ENCODE measurements at regions not wholly inside any gene's neighbourhood (a gene's known extent, or its start where the extent isn't known, plus 50 kb on each side); places are given as distances from the start of the nearest gene placed in this dataset.

- DNase-seq (ENCODE audit: low read depth in 2 of 2): no peak
These were observed 643.8 kb downstream of the SORCS1 start for GRCh38 chr10:106520698-106521097.

DNA sequence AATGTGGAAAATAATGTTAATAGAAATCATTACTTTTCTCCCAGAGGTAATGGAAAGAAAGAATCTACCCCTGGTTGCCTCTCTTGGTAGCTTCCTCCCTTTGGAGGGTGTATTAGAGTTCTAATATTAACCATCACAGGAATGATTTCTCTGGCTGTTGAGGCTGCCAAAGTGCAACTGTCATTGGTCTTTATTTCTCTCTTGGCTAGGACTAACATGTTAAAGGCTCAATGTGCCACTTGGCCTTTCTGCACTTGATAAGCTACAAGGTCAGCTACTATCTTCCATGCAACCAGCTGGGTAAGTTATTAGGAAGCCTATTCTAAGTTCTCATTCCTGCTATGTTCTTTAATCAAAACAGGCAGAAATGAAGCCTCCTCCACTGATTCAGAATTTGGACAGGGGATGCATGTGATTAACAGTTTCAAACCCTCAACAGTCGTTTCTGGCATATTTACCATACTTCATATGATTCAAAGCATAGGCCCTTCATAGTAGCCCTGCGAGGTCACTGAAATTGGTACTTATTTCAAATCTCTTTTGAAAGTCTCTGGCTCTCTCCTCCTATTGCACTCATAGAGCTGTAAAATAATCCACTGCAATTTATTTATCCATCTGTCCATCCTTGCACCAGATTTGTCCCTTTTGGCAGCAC lies 645.0 kb downstream of the SORCS1 start:
- peak in 1 of 2 experiments; percentile 28 for DNase-seq (ENCODE audit: low read depth in 2 of 2)

- no peak for DNase-seq (ENCODE audit: low read depth in 2 of 2)
These were observed 649.2 kb downstream of the SORCS1 start for GRCh38 chr10:106515206-106515790.

DNA sequence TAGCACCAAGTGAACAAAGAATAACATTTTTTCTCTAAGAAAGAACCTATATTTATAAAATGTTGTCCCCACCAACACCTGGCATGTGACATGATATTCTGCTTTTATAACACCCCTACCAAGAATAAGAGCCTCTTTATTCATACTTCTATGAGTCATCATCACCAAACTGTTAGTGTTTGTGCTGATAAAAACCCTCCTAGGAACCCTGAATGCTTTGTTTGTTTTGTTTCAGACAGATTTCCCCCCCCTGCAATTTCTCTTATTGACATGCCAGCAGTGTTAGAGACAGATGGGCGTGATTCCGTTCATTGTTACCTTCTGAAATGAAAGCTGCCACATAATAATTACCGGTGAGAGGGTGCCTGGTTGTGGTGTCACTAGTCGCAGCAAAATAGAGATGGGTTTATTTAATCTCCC lies 651.1 kb downstream of the SORCS1 start:
- DNase-seq (ENCODE audit: low read depth in 2 of 2): no peak

GRCh38 chr10:106511917-106512316 lies 652.6 kb downstream of the SORCS1 start:
- no peak for DNase-seq (ENCODE audit: low read depth in 2 of 2)

DNA sequence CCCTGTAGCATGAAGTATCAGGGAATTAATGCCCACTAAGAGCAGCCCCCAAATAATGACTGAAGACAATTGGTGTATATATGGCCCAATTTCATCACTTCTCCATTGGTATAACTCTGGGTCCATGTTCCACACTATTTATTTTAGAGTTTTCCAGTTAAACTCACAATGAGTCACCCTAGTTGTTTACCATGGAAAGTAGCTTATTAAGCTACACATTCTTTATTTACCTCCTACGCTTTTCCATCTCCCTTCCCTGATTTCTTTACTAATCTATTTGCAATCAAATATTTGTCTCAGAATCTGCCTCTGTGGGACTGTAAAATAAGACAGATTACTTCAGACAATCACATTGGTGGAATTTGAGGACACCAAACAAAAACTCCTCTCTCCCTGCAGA lies 655.6 kb downstream of the SORCS1 start:
- no peak for DNase-seq (ENCODE audit: low read depth in 2 of 2)

GRCh38 chr10:106506526-106507283 lies 657.8 kb downstream of the SORCS1 start:
- no peak for DNase-seq (ENCODE audit: low read depth in 2 of 2)

GRCh38 chr10:106504536-106504935 lies 660.0 kb downstream of the SORCS1 start:
- DNase-seq (ENCODE audit: low read depth in 2 of 2): peak; percentile 46 to 48

DNA sequence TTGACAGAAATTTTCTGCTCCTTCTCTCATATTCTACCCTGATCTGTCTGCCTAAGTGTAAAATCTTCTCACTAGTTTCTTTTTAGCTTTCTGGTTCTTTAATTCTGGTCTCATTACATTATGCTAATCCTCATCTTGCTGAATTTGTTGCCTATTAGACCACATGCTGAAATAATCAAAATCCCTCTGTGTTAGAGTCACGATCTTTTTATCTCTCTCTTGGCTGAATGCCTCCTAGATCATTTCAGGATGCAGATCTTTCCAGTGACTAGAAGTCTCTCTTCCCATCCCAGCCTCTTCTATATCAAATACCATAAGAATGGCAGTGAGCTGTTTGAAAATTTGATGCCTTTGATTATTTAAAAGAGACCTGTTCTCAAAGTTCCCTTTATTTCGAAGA lies 661.9 kb downstream of the SORCS1 start:
- DNase-seq (ENCODE audit: low read depth in 2 of 2): peak in 1 of 2 experiments; percentile 16

- no peak for DNase-seq (ENCODE audit: low read depth in 2 of 2)
These were observed 663.5 kb downstream of the SORCS1 start for GRCh38 chr10:106500925-106501525.

DNA sequence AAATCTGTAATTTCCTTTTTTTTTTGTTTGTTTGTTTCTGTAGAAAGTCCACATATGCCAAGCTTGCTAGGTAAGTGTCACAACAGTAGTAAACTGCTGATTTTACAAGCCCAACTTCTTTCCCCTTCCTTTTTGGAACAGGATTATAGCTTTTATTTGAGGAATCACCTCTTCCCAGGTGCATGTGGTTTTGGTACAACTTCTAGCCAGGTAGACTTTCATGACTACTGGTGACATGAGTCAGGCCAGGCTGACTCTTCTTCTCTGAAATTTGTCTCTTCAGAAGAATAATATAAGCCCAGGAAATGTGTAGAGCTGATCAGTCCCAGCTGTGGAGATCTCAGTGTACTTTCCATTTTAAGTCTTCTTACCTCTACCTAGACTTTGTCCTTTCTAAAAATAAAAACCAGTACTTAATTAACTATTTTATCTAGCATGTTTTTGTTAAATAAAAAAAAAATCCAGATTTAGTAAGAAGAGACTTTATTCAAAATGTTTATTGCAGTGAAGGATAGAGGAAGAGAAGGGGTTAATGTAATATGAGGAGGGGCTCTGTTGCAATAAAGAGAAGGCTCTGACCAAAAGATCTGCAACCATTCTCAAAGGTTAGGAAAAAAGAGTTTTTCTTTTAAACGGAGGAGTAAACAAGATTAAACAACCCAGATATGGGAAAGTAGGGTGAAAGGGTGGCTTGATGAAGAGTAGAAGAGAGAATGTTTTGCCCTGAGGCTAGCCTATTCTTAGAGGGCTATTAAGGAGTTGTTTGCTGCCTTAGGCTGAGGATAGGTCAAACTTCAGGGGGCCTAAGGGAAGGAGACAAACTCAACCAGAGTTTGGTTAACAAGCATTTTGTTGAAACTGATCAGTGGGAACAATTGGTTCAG lies 664.2 kb downstream of the SORCS1 start:
- DNase-seq (ENCODE audit: low read depth in 2 of 2): no peak

DNA sequence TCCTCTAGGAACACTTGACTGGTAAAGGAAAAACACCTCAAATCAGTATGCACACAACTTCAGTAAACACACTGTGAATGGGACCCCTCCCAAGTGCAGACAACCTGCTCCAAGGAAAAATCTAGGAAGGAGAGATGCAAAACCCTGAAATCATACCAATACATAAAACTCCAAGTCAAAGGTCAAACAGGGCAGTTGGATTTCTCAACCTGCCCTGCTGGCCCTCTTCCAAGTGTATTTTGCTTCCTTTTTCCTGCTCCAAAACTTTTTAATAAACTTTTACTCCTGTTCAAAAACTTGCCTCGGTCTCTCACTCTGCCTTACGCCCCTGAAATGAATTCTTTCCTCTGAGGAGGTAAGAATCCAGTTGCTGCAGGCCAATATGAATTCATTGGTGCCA lies 665.1 kb downstream of the SORCS1 start:
- no peak for DNase-seq (ENCODE audit: low read depth in 2 of 2)

DNA sequence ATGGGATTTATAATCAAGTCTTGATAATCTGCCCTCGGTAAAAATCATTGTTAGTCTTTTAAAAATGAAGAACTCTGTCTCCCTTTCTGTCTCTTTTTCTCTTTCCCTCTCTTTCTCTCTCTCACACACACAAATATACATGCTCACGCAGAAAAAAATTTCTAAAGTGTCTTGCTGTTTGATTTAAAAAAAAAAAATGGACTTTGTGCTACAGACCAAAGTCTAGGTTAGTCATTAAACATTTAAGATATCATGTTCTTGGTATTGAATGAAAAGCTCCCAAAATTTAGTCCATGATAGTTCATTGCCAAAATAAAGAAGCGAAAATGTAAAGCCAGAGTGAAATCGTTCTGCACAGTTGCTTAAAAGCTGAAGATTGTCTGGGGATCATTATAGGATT lies 665.8 kb downstream of the SORCS1 start:
- no peak for DNase-seq (ENCODE audit: low read depth in 2 of 2)

- DNase-seq (ENCODE audit: low read depth in 2 of 2): no peak
These were observed 668.6 kb downstream of the SORCS1 start for GRCh38 chr10:106495931-106496330.

- DNase-seq (ENCODE audit: low read depth in 2 of 2): no peak
These were observed 670.8 kb downstream of the SORCS1 start for GRCh38 chr10:106493751-106494150.

GRCh38 chr10:106493226-106493625 lies 671.3 kb downstream of the SORCS1 start:
- no peak for DNase-seq (ENCODE audit: low read depth in 2 of 2)

DNA sequence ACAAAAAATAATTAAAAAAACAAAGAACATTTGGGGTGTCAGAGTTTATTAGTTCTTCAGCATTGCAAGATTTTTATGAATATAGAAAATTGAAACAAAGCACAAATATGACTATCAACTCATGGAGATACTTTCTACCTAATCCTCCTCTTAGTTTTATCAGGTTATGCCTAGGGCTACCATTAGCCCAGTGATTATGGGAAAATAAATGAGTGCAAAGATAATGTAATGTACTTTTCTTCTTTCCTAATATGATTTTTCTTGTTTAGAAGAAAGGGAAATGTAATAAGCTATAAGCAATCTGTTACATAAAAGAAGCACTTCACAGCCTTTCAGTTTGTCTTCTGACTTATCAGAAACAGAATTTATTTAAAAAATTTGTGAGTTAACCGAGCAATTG lies 676.8 kb downstream of the SORCS1 start:
- DNase-seq (ENCODE audit: low read depth in 2 of 2): no peak

GRCh38 chr10:106481598-106482275 lies 682.8 kb downstream of the SORCS1 start:
- DNase-seq (ENCODE audit: low read depth in 2 of 2): no peak

GRCh38 chr10:106479636-106480035 lies 684.9 kb downstream of the SORCS1 start:
- DNase-seq (ENCODE audit: low read depth in 2 of 2): no peak

GRCh38 chr10:106474876-106475275 lies 689.6 kb downstream of the SORCS1 start:
- DNase-seq (ENCODE audit: low read depth in 2 of 2): no peak

GRCh38 chr10:106473129-106473685 lies 691.3 kb downstream of the SORCS1 start:
- no peak for DNase-seq (ENCODE audit: low read depth in 2 of 2)
